Transverse colon (tissue), 4 donors: ENCODE measurements at regions not wholly inside any gene's neighbourhood (a gene's known extent, or its start where the extent isn't known, plus 50 kb on each side); places are given as distances from the start of the nearest gene placed in this dataset.

Experiments used
- DNase-seq: peaks from one replicate; pipeline ENCODE4 v3.0.0-alpha.2; 2019
- H3K27ac ChIP-seq, 4 donors: fragments of 200-600 bp; sonication (generic); 2 replicates each; pipeline ENCODE4 v1.5.1; 2016 to 2018; ENCODE audit warnings: inconsistent platforms in 4 of 4
- H3K27me3 ChIP-seq: fragments of 200-600 bp; sonication (generic); 2 replicates; pipeline ENCODE4 v1.5.1; 2017; ENCODE audit warnings: inconsistent platforms
- H3K36me3 ChIP-seq, 4 donors: fragments of 200-600 bp; sonication (generic); 2 replicates each; pipeline ENCODE4 v1.5.1; 2017 to 2019; ENCODE audit warnings: inconsistent platforms in 4 of 4
- H3K4me1 ChIP-seq, 4 donors: fragments of 200-600 bp; sonication (generic); 2 replicates each; pipeline ENCODE4 v1.5.1; 2017 to 2020; ENCODE audit warnings: inconsistent platforms in 4 of 4
- H3K4me3 ChIP-seq, 4 donors: fragments of 200-600 bp; sonication (generic); 1 replicate in 1 of 4; 2 replicates in 3 of 4; pipeline versions ENCODE4 v1.5.1 to v1.6.1; 2017 to 2019; ENCODE audit warnings: inconsistent platforms in 4 of 4
- H3K9me3 ChIP-seq, 2 donors: fragments of 200-600 bp; sonication (generic); 2 replicates each; pipeline ENCODE4 v1.5.1; 2017 to 2019; ENCODE audit warnings: inconsistent platforms in 2 of 2
- EP300 ChIP-seq: sonication (generic); formaldehyde crosslinking; IDR thresholded peaks from one replicate; pipeline ENCODE4 v1.6.1; 2017; ENCODE audit warnings: antibody characterized with exemption, low read depth
- POLR2A ChIP-seq: fragments of 450-650 bp; IDR thresholded peaks from one replicate; pipeline ENCODE4 v1.6.1; 2016; ENCODE audit warnings: antibody characterized with exemption, mild to moderate bottlenecking, moderate library complexity
- POLR2AphosphoS5 ChIP-seq, 3 donors: sonication (generic); formaldehyde crosslinking; IDR thresholded peaks; one replicate each; pipeline ENCODE4 v1.6.1; 2016; ENCODE audit warnings: antibody characterized with exemption in 3 of 3
- WGBS, 2 donors: methylation state at CpG; one replicate each; pipeline ENCODE4 v1.1.5; 2018; ENCODE audit warnings: low coverage in 1 of 2; 5-methylcytosine and 5-hydroxymethylcytosine counted together
- in situ Hi-C, 4 donors: fragments of 200-750 bp; cut with MboI; loops; one replicate each; pipeline versions ENCODE4 v1.15.0 to v1.15.1; 2017; ENCODE audit warnings: low sequenced_read_pairs in 3 of 4, low pct_ligation_motif_present in 1 of 4, low pct_unique_long_range_greater_than_20kb in 1 of 4
- intact Hi-C: fragments of 100-400 bp; cut with DNase I; formaldehyde crosslinking; loops from one replicate; pipeline ENCODE4 v1.15.1; 2023; ENCODE audit warnings: low total_unique reads
- TF ChIP-seq, protein P1 (sequence below), 5 experiments: fragments of 200-600 bp in 3 of 5; fragments of 450-650 bp in 2 of 5; sonication (generic) in 3 of 5; IDR thresholded peaks; 1 replicate in 2 of 5; 2 replicates in 3 of 5; pipeline ENCODE4 v1.5.1; 2016 to 2017; ENCODE audit warnings: antibody characterized with exemption in 5 of 5, inconsistent platforms in 3 of 5, mild to moderate bottlenecking in 2 of 5, moderate library complexity in 1 of 5

DNA sequence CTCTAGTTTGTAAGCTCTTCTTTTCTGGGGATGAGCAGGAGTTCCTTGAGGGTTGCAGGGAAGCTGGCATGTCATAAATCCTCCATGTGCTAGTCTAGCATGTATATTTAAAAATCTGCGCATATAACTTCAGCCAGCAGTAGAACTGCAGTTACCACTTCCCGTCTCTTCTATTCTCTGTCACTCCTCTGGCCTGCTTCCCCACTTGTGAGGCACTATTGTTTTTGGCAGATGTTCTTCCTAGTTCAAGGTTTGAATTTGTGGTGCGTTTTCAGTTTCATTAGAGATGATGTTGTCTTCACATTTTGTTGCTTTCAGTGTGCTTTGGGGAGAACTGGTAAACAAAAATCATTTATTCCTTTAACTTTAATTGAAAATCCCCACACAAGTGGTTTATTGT lies 169.1 kb upstream of the ZPLD1 start:
- intact Hi-C loops, result no loop called here
- in situ Hi-C loops, result no loop called here
- DNase-seq, result no peak
- WGBS, 2 donors, result 34 to 77% methylated on average over 3 of the region's 3 CpGs
- H3K27me3 ChIP-seq, result no peaks in the 10 kb centered on the region
- no peak for TF ChIP-seq POLR2A
- TF ChIP-seq, protein P1, sequence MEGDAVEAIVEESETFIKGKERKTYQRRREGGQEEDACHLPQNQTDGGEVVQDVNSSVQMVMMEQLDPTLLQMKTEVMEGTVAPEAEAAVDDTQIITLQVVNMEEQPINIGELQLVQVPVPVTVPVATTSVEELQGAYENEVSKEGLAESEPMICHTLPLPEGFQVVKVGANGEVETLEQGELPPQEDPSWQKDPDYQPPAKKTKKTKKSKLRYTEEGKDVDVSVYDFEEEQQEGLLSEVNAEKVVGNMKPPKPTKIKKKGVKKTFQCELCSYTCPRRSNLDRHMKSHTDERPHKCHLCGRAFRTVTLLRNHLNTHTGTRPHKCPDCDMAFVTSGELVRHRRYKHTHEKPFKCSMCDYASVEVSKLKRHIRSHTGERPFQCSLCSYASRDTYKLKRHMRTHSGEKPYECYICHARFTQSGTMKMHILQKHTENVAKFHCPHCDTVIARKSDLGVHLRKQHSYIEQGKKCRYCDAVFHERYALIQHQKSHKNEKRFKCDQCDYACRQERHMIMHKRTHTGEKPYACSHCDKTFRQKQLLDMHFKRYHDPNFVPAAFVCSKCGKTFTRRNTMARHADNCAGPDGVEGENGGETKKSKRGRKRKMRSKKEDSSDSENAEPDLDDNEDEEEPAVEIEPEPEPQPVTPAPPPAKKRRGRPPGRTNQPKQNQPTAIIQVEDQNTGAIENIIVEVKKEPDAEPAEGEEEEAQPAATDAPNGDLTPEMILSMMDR (IDR thresholded peaks at IDR 0.05), result no peak
- TF ChIP-seq EP300, result no peak
- TF ChIP-seq POLR2AphosphoS5 (IDR thresholded peaks at IDR 0.05), result no peak
- no peaks in the 10 kb centered on the region for H3K9me3 ChIP-seq
- no peaks in the 10 kb centered on the region for H3K4me1 ChIP-seq
- no peaks in the 10 kb centered on the region for H3K36me3 ChIP-seq
- H3K27ac ChIP-seq, result no peak overlapping the region
- H3K4me3 ChIP-seq, result no peak overlapping the region

DNA sequence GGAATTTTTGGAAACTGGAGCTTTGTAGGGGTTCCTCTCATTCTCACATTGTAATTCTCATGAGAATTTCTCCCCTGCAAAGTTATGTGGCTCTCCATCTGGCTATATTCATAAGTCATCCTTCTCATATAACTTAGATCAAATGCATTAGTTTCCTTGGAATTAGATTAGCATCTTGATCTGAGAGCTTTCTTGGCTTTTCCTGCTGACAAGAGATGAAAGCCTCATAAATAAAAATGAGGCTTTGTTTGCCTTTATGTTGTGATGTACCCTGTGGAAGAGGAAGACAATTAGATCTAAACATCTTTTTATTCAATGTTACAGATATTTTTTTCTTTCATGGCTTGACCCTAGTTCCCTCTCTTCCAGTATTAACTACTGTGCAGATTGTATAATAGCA lies 165.4 kb upstream of the ZPLD1 start:
- no peak overlapping the region for H3K4me3 ChIP-seq

DNA sequence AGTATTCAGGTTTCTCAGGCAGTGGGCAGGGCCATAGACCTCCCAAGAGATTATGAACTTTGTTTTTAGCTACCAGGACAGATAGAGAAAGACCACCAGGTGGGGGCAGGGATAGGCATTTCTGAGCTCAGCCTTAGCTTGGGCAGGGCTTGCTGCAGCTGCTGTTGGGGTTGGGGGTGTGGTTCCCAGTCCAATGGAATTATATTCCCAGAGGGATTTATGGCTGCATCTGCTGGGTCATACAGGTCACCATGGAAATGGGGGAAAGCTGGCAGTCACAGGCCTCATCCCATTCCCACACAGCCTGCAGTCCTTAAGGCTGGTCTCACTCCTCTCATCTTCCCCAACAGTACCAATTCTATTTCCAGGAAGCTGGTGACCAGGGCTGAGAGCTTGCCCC lies 144.6 kb upstream of the ZPLD1 start:
- intact Hi-C loops, result no loop called here

More for the DNA sequence above, 165.4 kb upstream of the ZPLD1 start:
- Histone ChIP-seq H3K9me3 (no peaks in the 10 kb centered on the region), H3K36me3 (no peaks in the 10 kb centered on the region), H3K27ac (no peak overlapping the region), H3K4me1 (no peaks in the 10 kb centered on the region), H3K27me3 (no peaks in the 10 kb centered on the region)
- TF ChIP-seq POLR2AphosphoS5 (IDR thresholded peaks at IDR 0.05) (no peak), EP300 (no peak), POLR2A (no peak)
- TF ChIP-seq, protein P1 (IDR thresholded peaks at IDR 0.05), result no peak
- intact Hi-C loops (no loop called here), in situ Hi-C loops (no loop called here)
- no peak for DNase-seq

DNA sequence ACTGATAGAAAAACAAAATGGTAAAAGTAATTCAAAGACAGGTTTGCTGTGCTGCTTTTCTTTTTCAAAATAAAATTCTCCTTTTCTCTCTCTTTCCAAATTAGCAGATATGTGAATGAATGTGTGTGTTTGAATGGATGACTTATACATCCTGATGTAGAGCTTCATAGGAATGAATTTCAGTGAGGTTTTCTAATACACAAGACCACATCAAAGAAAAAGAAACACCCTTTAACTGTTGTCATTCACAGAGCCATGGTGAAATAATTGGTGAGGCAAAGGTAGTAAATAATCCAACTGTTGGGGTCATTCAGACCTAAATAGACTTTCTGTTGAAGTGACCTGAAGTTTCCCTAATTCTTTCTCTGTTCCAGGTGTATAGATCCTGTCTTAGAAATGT lies 139.1 kb upstream of the ZPLD1 start:
- no peak overlapping the region for H3K4me3 ChIP-seq
- DNase-seq, result no peak
- in situ Hi-C loops, result no loop called here
- no peak overlapping the region for H3K27ac ChIP-seq
- no peaks in the 10 kb centered on the region for H3K36me3 ChIP-seq
- no peaks in the 10 kb centered on the region for H3K4me1 ChIP-seq
- intact Hi-C loops, result no loop called here
- no peaks in the 10 kb centered on the region for H3K9me3 ChIP-seq
- TF ChIP-seq POLR2A, result no peak
- no peak for TF ChIP-seq EP300
- no peak for TF ChIP-seq POLR2AphosphoS5 (IDR thresholded peaks at IDR 0.05)
- no peaks in the 10 kb centered on the region for H3K27me3 ChIP-seq

More for the DNA sequence above, 144.6 kb upstream of the ZPLD1 start:
- no peaks in the 10 kb centered on the region for H3K27me3 ChIP-seq
- H3K36me3 ChIP-seq, result no peaks in the 10 kb centered on the region
- in situ Hi-C loops, result no loop called here
- no peak overlapping the region for H3K4me3 ChIP-seq
- H3K9me3 ChIP-seq, result no peaks in the 10 kb centered on the region
- TF ChIP-seq POLR2AphosphoS5 (IDR thresholded peaks at IDR 0.05), result no peak
- TF ChIP-seq, protein P1 (IDR thresholded peaks at IDR 0.05), result no peak
- TF ChIP-seq EP300, result no peak
- no peak for TF ChIP-seq POLR2A
- no peak for DNase-seq
- H3K27ac ChIP-seq, result no peak overlapping the region
- H3K4me1 ChIP-seq, result no peaks in the 10 kb centered on the region

DNA sequence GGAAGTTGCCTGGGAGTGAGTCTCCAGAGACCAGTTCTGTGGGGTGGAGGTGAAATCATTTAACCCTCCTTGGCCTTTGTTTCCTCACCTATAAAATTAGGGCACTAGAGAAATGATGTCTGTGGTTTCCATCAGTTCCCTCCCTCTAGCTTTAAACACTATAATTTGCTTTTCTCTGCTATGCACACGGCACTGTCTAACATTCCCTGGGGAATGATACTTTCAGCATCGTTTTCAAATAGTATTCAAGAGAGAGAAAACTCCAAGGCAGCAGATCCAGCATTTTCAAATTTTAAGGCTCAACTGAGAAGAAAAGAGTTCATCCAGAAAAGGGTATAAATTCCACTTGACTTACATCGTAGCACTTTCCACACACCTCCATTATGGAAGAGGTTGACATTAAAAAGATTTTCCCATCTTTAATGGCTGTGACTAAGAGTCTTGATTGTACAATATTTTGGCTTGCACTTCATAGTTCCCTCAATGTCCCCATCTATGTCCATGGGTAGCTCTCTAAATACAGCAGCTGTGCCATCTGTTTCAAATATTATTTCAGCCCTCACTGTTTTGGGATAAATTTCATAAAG lies 137.7 kb upstream of the ZPLD1 start:
- 61 to 62% methylated on average over 3 of the region's 3 CpGs for WGBS, 2 donors
- in situ Hi-C loops, result no loop called here

More for the DNA sequence above, 137.7 kb upstream of the ZPLD1 start:
- Histone ChIP-seq H3K4me3 (no peak overlapping the region), H3K9me3 (no peaks in the 10 kb centered on the region), H3K4me1 (no peaks in the 10 kb centered on the region), H3K36me3 (no peaks in the 10 kb centered on the region), H3K27me3 (no peaks in the 10 kb centered on the region), H3K27ac (no peak overlapping the region)
- intact Hi-C loops, result no loop called here
- no peak for DNase-seq
- TF ChIP-seq POLR2AphosphoS5 (IDR thresholded peaks at IDR 0.05) (no peak), POLR2A (no peak), EP300 (no peak)
- TF ChIP-seq, protein P1 (IDR thresholded peaks at IDR 0.05), result no peak
